Large intestine (tissue), 3 donors: ENCODE measurements at regions not wholly inside any gene's neighbourhood (a gene's known extent, or its start where the extent isn't known, plus 50 kb on each side); places are given as distances from the start of the nearest gene placed in this dataset.

ENCODE experiments used
- DNase-seq, 2 donors: peaks; one replicate each; pipeline versions ENCODE4 v3.0.0 to v3.0.0-alpha.2; 2013
- H3K27ac ChIP-seq: one replicate; pipeline ENCODE4 v1.5.1; 2013; ENCODE audit warnings: low read length
- H3K27me3 ChIP-seq: 2 replicates; pipeline ENCODE4 v1.6.1; 2013; ENCODE audit warnings: low read length; ENCODE audit not compliant: control insufficient read depth, insufficient read depth
- H3K36me3 ChIP-seq: 2 replicates; pipeline ENCODE4 v1.6.1; 2013; ENCODE audit warnings: low read length; ENCODE audit not compliant: control insufficient read depth, insufficient read depth
- H3K4me1 ChIP-seq: one replicate; pipeline ENCODE4 v1.6.1; 2013; ENCODE audit warnings: low read length; ENCODE audit not compliant: control insufficient read depth, insufficient read depth
- H3K4me3 ChIP-seq: one replicate; pipeline ENCODE4 v1.5.1; 2013; ENCODE audit warnings: low read length
- H3K9me3 ChIP-seq: one replicate; pipeline ENCODE4 v1.6.1; 2013; ENCODE audit warnings: mild to moderate bottlenecking, low read depth, low read length, moderate library complexity; ENCODE audit not compliant: control insufficient read depth
- WGBS: methylation state at CpG from one replicate; pipeline ENCODE4 v1.1.5; 2013; ENCODE audit warnings: low lambda C conversion rate; ENCODE audit not compliant: insufficient coverage; 5-methylcytosine and 5-hydroxymethylcytosine counted together

DNA sequence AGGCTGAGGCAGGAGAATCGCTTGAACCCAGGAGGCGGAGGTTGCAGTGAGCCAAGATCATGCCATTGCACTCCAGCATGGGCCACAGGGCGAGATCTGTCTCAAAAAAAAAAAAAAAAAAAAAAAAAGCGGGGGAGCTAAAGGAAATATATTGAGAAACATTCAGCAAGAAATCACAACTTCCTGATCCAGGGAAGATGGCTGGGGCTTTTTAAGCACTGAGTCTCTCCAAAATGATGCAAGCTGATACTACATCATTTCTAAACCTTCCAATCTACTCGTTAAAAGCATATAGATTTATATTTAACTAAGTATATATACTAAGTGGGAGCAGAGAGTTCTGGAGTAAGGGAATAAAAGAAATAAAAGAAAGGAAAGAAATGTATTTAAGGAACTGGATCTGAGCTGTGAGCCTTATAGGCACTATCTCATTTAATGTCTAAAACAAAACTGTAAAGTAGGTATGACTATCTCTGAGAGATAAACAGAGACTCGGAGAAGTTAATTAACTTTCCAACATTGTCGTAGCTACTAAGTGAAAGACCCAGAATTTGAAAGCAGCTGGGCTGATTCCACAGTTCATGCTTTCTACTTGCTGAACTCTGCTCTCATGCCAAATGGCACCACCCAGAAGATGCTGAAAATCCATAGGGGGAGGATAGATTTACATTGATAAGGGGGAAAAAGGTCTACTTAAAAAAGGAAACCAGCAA is 215.0 kb upstream of the MARCKS start:
- DNase-seq, result no peak
- Histone ChIP-seq H3K4me3 (no peak overlapping the region), H3K27ac (peak overlapping the region; percentile 89), H3K9me3 (no peaks in the 10 kb centered on the region), H3K27me3 (no peaks in the 10 kb centered on the region), H3K36me3 (no peaks in the 10 kb centered on the region), H3K4me1 (peaks cover 49% of the 10 kb centered on the region)
- WGBS, result 28% methylated on average over 2 of the region's 7 CpGs

DNA sequence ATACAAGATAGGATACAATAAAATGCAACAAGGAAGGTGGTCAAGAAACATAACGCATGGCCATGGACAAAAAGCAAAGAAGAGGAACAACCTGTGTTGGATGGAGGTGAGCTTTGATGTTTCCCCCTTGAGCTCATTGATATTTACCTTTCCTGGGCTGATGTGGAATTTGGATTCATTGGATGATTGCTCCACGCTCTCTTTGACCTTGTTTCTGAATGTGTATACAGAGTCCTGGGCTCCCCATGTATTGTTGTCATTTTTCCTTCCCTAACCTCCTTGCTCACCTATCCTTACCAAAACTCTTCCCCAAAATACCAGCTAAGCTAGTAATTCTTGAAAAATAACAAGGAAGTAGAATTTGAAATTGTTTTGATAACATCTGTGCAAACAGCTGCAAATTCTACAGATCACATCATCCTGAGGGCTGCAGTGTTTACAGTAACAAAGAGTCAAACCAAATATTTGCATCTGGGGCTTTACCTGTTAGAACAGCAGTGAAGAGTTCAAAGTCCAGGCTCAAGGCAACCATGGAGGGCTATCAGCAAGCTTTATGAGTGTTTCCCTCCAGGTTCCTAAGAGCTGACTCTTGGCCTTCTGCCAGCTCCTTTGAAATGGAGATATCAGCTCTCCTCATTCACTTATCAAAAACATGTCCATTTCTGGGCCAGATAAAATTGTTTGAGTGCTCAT is 214.3 kb upstream of the MARCKS start:
- Histone ChIP-seq H3K4me3 (no peak overlapping the region), H3K4me1 (peaks cover 49% of the 10 kb centered on the region), H3K27ac (peak overlapping the region; percentile 89), H3K27me3 (no peaks in the 10 kb centered on the region), H3K36me3 (no peaks in the 10 kb centered on the region), H3K9me3 (no peaks in the 10 kb centered on the region)
- DNase-seq, result peak; percentile 96 to 98
- 33% methylated on average over 1 of the region's 2 CpGs for WGBS

DNA sequence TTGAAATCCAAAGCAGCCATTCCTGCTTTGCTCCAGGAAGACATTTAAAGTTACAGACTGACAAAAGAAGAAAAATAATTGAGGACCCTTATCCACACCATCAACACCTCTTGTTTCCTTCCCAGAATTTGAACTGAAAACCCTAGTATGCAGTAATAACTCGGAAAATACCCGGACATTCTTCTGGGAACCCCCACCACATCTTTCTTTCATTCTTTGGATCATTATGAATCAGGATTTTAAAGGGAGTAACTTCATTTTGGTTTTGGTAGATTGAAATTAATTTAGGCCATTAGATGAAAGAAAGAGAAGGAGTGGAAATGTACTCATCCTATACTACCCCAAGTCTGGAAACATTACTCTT is 213.8 kb upstream of the MARCKS start:
- no peaks in the 10 kb centered on the region for H3K36me3 ChIP-seq
- no peak for DNase-seq
- peaks cover 49% of the 10 kb centered on the region for H3K4me1 ChIP-seq
- 67% methylated on average over 1 of the region's 2 CpGs for WGBS
- H3K27me3 ChIP-seq, result no peaks in the 10 kb centered on the region
- H3K27ac ChIP-seq, result peak overlapping the region; percentile 89
- H3K9me3 ChIP-seq, result no peaks in the 10 kb centered on the region
- H3K4me3 ChIP-seq, result no peak overlapping the region

- Histone ChIP-seq H3K27me3 (no peaks in the 10 kb centered on the region), H3K36me3 (no peaks in the 10 kb centered on the region), H3K27ac (peak overlapping the region; percentile 89), H3K4me3 (no peak overlapping the region), H3K4me1 (peaks cover 51% of the 10 kb centered on the region), H3K9me3 (no peaks in the 10 kb centered on the region)
- no peak for DNase-seq
- no CpG with 5 or more reads among the region's 13 CpGs for WGBS
Measured at GRCh38 chr6:113644861-113645575, 212.1 kb upstream of the MARCKS start.

DNA sequence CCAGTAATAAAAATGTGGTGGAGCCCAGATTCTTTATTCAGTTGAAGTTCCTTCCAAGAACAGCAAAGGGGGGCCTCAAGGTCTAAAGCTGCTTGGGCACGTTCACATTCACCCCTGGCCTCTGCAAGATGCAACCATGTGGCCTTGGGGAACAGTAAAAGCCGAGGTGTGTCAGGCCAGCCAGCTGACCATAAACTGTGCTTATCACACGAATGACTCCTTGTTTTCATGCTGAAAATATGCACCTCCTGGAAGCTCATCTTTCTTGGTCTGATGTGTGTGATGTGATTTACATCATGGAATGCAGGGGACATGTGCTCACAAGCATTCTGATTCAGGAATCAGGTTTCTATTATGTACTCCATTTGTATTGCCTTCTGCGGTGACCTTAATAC is 211.6 kb upstream of the MARCKS start:
- Histone ChIP-seq H3K36me3 (no peaks in the 10 kb centered on the region), H3K27me3 (no peaks in the 10 kb centered on the region), H3K4me1 (peaks cover 46% of the 10 kb centered on the region), H3K4me3 (no peak overlapping the region), H3K9me3 (no peaks in the 10 kb centered on the region), H3K27ac (peak overlapping the region; percentile 89)
- peak; percentile 87 to 91 for DNase-seq
- 100% methylated on average over 1 of the region's 4 CpGs for WGBS

GRCh38 chr6:113645986-113646385 is 211.2 kb upstream of the MARCKS start:
- Histone ChIP-seq H3K36me3 (no peaks in the 10 kb centered on the region), H3K9me3 (no peaks in the 10 kb centered on the region), H3K27me3 (no peaks in the 10 kb centered on the region), H3K4me3 (no peak overlapping the region), H3K4me1 (peaks cover 45% of the 10 kb centered on the region), H3K27ac (peak overlapping the region; percentile 89)
- WGBS, result no CpG with 5 or more reads among the region's 3 CpGs
- DNase-seq, result no peak

GRCh38 chr6:113646701-113647100 is 210.4 kb upstream of the MARCKS start:
- H3K36me3 ChIP-seq, result no peaks in the 10 kb centered on the region
- no CpG with 5 or more reads among the region's 4 CpGs for WGBS
- no peaks in the 10 kb centered on the region for H3K27me3 ChIP-seq
- H3K4me1 ChIP-seq, result peaks cover 40% of the 10 kb centered on the region
- no peak overlapping the region for H3K27ac ChIP-seq
- no peak for DNase-seq
- H3K9me3 ChIP-seq, result no peaks in the 10 kb centered on the region
- H3K4me3 ChIP-seq, result no peak overlapping the region

- Histone ChIP-seq H3K27ac (no peak overlapping the region), H3K4me1 (peaks cover 37% of the 10 kb centered on the region), H3K27me3 (no peaks in the 10 kb centered on the region), H3K36me3 (no peaks in the 10 kb centered on the region), H3K9me3 (no peaks in the 10 kb centered on the region), H3K4me3 (no peak overlapping the region)
- DNase-seq, result no peak
- WGBS, result no CpG with 5 or more reads among the region's 4 CpGs
Measured at GRCh38 chr6:113647143-113647889, 209.8 kb upstream of the MARCKS start.

DNA sequence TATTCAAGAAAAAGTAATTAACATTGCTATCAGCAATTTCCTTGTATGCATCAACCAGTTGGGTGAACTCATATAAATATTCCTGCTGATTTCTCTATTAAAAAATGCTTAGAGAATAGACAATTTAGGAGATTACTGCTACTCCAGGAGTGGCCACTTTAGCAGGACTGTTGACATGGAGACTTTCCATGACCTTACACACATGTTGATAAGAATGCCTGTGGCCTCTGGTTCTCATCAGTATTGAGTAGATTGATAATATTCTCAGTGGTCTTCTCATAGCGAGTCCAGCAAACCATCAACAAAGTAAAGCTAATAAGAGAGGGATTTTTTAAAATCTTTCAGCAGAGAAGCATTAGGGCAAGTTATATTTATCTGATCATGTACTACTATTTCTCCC is 208.4 kb upstream of the MARCKS start:
- H3K4me3 ChIP-seq, result no peak overlapping the region
- no peaks in the 10 kb centered on the region for H3K9me3 ChIP-seq
- no CpG with 5 or more reads among the region's 1 CpG for WGBS

GRCh38 chr6:113649276-113649675 is 207.9 kb upstream of the MARCKS start:
- WGBS, result 85% methylated on average over 3 of the region's 6 CpGs
- no peak for DNase-seq
- Histone ChIP-seq H3K9me3 (no peaks in the 10 kb centered on the region), H3K36me3 (no peaks in the 10 kb centered on the region), H3K27ac (no peak overlapping the region), H3K27me3 (no peaks in the 10 kb centered on the region), H3K4me3 (no peak overlapping the region), H3K4me1 (peaks cover 22% of the 10 kb centered on the region)

More for the DNA sequence above, 208.4 kb upstream of the MARCKS start:
- Histone ChIP-seq H3K36me3 (no peaks in the 10 kb centered on the region), H3K27me3 (no peaks in the 10 kb centered on the region), H3K4me1 (peaks cover 26% of the 10 kb centered on the region), H3K27ac (no peak overlapping the region)
- no peak for DNase-seq
